Activated CD8-positive, alpha-beta memory T cell treated with anti-CD3 and anti-CD28 coated beads, Interleukin-2, amount 50 U/mL, for 24 hours (primary cell): ENCODE measurements at regions not wholly inside any gene's neighbourhood (a gene's known extent, or its start where the extent isn't known, plus 50 kb on each side); places are given as distances from the start of the nearest gene placed in this dataset.

Source experiments
- DNase-seq: peaks from one replicate; pipeline ENCODE4 v3.0.0-alpha.2; 2020; ENCODE audit errors: extremely low read depth

GRCh38 chr2:128813352-128814034 lies 494.8 kb upstream of the HS6ST1 start:
- DNase-seq = no peak

GRCh38 chr2:128815248-128815647 lies 496.6 kb upstream of the HS6ST1 start:
- no peak for DNase-seq

- DNase-seq = no peak
Observed at GRCh38 chr2:128817171-128817570, 498.5 kb upstream of the HS6ST1 start.

- DNase-seq = no peak
Observed at GRCh38 chr2:128817813-128818212, 499.1 kb upstream of the HS6ST1 start.

- DNase-seq = no peak
Observed at GRCh38 chr2:128818248-128818647, 499.6 kb upstream of the HS6ST1 start.

GRCh38 chr2:128818704-128819491 lies 500.2 kb upstream of the HS6ST1 start:
- DNase-seq = no peak

GRCh38 chr2:128820452-128820851 lies 501.8 kb upstream of the HS6ST1 start:
- DNase-seq = no peak

GRCh38 chr2:128821010-128821409 lies 502.3 kb upstream of the HS6ST1 start:
- no peak for DNase-seq

GRCh38 chr2:128832946-128833663 lies 514.4 kb upstream of the HS6ST1 start:
- DNase-seq = no peak

- DNase-seq = no peak
Observed at GRCh38 chr2:128833664-128834027, 515.0 kb upstream of the HS6ST1 start.

GRCh38 chr2:128834207-128834879 lies 515.7 kb upstream of the HS6ST1 start:
- DNase-seq = no peak

GRCh38 chr2:128834880-128835252 lies 516.2 kb upstream of the HS6ST1 start:
- no peak for DNase-seq

GRCh38 chr2:128835342-128835855 lies 516.7 kb upstream of the HS6ST1 start:
- DNase-seq = no peak

- no peak for DNase-seq
Observed at GRCh38 chr2:128835974-128836373, 517.3 kb upstream of the HS6ST1 start.

- no peak for DNase-seq
Observed at GRCh38 chr2:128836559-128837100, 518.0 kb upstream of the HS6ST1 start.

- DNase-seq = no peak
Observed at GRCh38 chr2:128838244-128838643, 519.6 kb upstream of the HS6ST1 start.

- no peak for DNase-seq
Observed at GRCh38 chr2:128841803-128842202, 523.1 kb upstream of the HS6ST1 start.

GRCh38 chr2:128867311-128867710 lies 548.6 kb upstream of the HS6ST1 start:
- no peak for DNase-seq

GRCh38 chr2:128867936-128868636 lies 549.4 kb upstream of the HS6ST1 start:
- no peak for DNase-seq

GRCh38 chr2:128868686-128869551 lies 550.3 kb upstream of the HS6ST1 start:
- no peak for DNase-seq
